ENCODE measurements at regions not wholly inside any gene's neighbourhood (a gene's known extent, or its start where the extent isn't known, plus 50 kb on each side); places are given as distances from the start of the nearest gene placed in this dataset.
A peak's percentile ranks its signal among the peaks of the same experiment; 100 is the strongest.
"Not testable (repeated sequence)": the region's sequence is repeated elsewhere in the genome, so short reads cannot be mapped to it uniquely, and the experiment has no call there.

DNA sequence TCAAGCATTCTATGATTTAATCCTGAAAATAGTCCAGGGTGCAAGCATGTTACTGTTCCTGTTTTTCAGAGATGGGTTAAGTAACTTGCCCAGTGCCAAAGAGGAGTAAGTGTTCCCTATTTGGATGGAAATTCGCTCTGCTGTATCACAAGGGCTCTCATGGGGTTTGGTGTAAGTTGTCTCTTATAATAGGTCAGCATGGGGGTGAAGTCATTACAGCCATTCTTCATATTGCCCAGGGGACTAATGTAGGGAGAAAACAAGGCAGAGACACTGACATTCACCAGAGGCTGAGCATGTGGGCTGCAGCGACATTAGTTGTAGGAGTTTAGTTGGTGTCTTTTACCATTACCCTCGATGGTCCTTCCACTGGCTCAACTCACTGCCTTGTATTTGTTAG is 142.1 kb upstream of the GLRA1 start:
- Histone ChIP-seq H3K9ac (no peak overlapping the region), H3K9me3 (no peaks in the 10 kb centered on the region), H3K36me3 (no peaks in the 10 kb centered on the region), H3K4me3 (no peak overlapping the region), H4K20me1 (no peaks in the 10 kb centered on the region), H3K27ac (no peak overlapping the region), H3K4me2 (no peak overlapping the region), H3K4me1 (peaks cover under 1% of the 10 kb centered on the region; the same call in 1 of the 2 replicates), H3K27me3 (no peaks in the 10 kb centered on the region)
- no peak for TF ChIP-seq Cebpa-rat (IDR thresholded peaks at IDR 0.05)

DNA sequence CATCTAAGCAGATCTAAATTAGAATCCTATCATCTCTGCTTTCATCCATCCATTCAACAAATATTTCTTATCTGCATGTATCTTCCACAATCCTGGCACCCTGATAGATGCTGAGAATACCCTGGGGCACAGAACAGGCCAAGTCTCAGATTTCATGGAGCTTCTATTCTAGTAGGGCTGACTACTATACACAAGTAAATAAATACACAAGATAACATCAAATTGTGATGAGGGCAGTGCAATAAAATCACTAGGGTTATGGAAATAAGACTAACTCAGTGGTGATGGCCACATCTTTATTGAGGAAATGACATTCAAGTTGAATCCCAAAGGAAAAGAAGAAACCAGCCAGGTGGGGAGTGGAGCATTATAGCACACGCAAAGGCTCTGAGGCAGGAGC is 138.4 kb upstream of the GLRA1 start:
- no peaks in the 10 kb centered on the region for H3K27me3 ChIP-seq
- H3K9me3 ChIP-seq = no peaks in the 10 kb centered on the region
- peaks cover 18% of the 10 kb centered on the region for H3K4me1 ChIP-seq
- H4K20me1 ChIP-seq = no peaks in the 10 kb centered on the region
- no peaks in the 10 kb centered on the region for H3K36me3 ChIP-seq
- no peak overlapping the region for H3K4me2 ChIP-seq
- no peak overlapping the region for H3K9ac ChIP-seq
- no peak overlapping the region for H3K27ac ChIP-seq
- H3K4me3 ChIP-seq = no peak overlapping the region
- TF ChIP-seq Cebpa-rat (IDR thresholded peaks at IDR 0.05) = no peak

DNA sequence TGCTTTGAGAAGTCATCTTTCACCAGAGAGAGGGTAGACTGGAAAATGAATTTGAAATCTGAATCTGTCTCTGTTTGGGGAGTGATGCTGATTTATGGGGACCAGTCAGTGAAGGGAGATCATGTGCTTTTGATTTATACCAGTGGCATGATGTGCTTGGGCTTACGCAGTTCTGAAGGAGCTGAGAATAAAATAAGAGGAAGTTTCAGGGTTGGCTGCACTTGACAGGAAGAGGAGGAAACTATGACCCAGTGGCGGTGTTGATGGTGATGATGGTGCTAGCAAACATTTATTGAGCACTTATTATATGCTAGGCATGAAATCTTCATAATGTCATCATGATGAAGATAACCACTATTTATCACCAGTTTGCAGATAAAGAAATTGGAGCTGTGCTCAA is 136.4 kb upstream of the GLRA1 start:
- H3K9ac ChIP-seq = no peak overlapping the region
- no peak overlapping the region for H3K4me3 ChIP-seq
- no peaks in the 10 kb centered on the region for H3K27me3 ChIP-seq
- H3K27ac ChIP-seq = no peak overlapping the region
- no peaks in the 10 kb centered on the region for H4K20me1 ChIP-seq
- TF ChIP-seq Cebpa-rat (IDR thresholded peaks at IDR 0.05) = no peak
- H3K4me1 ChIP-seq = peaks cover 18% of the 10 kb centered on the region
- H3K4me2 ChIP-seq = peak overlapping the region; percentile 49
- no peaks in the 10 kb centered on the region for H3K36me3 ChIP-seq
- no peaks in the 10 kb centered on the region for H3K9me3 ChIP-seq

DNA sequence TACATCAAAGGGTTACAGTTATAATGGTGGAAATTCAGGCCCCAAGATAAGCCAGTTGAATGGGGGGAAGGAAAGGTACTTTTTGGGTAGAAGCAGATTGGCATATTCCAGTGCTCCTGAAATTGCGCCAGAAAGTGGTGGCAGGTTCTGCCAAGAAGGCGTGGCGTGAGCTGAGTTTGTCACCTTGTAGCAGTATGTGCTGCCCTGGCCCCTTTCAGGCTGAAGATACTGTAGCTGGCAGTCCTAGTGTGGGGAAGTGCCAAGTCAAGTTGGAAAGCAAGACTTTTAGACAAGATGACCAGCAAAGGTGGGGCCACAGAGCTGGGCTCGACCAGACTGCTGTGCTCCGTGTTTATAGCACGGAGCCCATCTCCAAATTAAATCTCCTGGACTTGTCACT is 133.6 kb upstream of the GLRA1 start:
- H4K20me1 ChIP-seq = no peaks in the 10 kb centered on the region
- H3K27ac ChIP-seq = no peak overlapping the region
- H3K9me3 ChIP-seq = no peaks in the 10 kb centered on the region
- H3K4me2 ChIP-seq = no peak overlapping the region
- no peak overlapping the region for H3K4me3 ChIP-seq
- no peaks in the 10 kb centered on the region for H3K36me3 ChIP-seq
- TF ChIP-seq Cebpa-rat (IDR thresholded peaks at IDR 0.05) = no peak
- H3K27me3 ChIP-seq = no peaks in the 10 kb centered on the region
- peaks cover 18% of the 10 kb centered on the region for H3K4me1 ChIP-seq
- no peak overlapping the region for H3K9ac ChIP-seq

DNA sequence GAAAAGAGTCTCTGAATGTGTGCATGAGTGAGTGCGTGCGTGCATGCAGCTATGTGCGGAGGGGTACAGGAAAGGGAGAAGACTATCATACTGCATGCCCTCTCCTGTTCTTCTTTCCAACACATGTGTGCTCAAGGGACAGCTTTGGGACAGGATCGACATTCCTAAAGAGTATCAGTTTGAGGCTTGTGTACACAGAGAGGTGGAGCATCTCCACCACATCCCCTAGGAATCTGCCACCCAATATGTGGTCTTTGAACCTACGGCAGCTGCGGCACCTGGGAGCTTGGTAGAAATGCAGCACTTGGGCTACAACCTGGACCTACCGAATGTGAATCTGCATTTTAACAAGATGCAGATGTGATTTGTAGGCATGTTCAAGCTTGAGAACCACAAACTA is 132.3 kb upstream of the GLRA1 start:
- H4K20me1 ChIP-seq = no peaks in the 10 kb centered on the region
- H3K4me1 ChIP-seq = peaks cover 18% of the 10 kb centered on the region
- no peak overlapping the region for H3K4me2 ChIP-seq
- no peak overlapping the region for H3K27ac ChIP-seq
- TF ChIP-seq Cebpa-rat (IDR thresholded peaks at IDR 0.05) = no peak
- no peak overlapping the region for H3K9ac ChIP-seq
- no peaks in the 10 kb centered on the region for H3K36me3 ChIP-seq
- no peak overlapping the region for H3K4me3 ChIP-seq
- no peaks in the 10 kb centered on the region for H3K27me3 ChIP-seq
- H3K9me3 ChIP-seq = no peaks in the 10 kb centered on the region

DNA sequence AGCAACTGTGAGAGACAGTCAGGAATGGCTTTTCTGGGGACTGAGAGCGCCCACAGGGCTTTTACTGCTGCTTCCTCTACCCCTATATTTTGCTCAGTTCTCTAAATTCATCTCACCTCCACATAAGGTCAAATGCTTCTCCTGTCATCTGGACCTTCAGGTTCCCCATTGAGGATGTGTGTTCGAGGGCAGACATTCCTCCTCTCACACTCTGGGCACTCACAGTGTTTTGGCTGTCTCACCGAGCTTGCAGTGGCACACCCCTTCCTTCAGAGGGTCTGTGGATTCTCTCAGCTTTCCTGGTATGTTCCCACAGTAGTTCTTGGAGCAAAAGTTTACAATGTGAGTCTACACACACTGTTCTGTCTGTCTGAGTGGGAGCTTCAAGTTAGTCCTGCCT is 127.8 kb upstream of the GLRA1 start:
- no peak overlapping the region for H3K4me3 ChIP-seq
- no peak overlapping the region for H3K27ac ChIP-seq
- no peaks in the 10 kb centered on the region for H3K27me3 ChIP-seq
- H3K4me1 ChIP-seq = no peaks in the 10 kb centered on the region
- peaks cover 4% of the 10 kb centered on the region for H3K9me3 ChIP-seq
- no peaks in the 10 kb centered on the region for H3K36me3 ChIP-seq
- H3K9ac ChIP-seq = no peak overlapping the region
- no peaks in the 10 kb centered on the region for H4K20me1 ChIP-seq
- no peak for TF ChIP-seq Cebpa-rat (IDR thresholded peaks at IDR 0.05)
- H3K4me2 ChIP-seq = no peak overlapping the region

DNA sequence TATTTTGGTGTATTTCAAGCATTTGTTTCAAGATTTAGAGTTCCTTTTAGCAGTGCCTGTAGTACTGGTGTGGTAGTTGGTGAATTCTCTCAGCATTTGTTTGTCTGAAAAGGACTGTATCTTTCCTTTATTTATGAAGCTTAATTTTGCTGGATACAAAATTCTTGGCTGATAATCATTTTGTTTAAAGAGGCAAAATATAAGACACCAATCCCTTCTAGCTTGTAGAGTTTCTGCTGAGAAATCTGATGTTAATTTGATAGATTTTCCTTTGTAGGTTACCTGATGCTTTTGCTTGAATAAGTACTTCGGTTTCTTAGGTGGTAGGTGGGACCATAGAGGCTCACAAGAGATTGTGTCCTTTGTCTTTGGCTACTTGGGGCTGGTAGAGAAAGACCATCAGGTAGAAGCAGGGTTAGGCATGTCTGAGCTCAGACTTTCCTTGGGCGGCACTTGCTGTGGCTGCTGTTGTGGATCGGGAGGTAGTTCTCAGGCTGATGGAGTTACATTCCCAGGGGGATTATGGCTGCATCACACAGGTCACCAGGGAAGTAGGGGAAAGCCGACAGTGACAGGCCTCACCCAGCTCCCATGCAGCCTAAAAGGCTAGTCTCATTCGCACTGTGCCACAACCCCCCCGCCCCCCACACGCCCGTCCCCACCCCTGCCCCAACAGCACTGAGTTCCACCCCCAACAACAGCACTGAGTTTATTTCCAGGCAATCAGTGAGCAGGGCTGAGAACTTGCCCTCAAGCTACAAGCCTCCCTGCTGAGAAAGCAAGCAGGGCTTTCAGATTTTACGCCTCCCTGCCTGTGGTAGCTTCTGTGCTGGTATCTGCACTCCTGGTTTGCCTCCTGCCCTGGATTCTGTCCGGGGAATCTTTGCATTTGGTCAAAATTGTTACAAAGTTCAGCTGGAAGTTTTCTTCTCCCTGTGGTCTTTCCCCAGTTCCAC is 127.1 kb upstream of the GLRA1 start:
- no peaks in the 10 kb centered on the region for H3K36me3 ChIP-seq
- TF ChIP-seq Cebpa-rat (IDR thresholded peaks at IDR 0.05) = no peak
- H3K4me2 ChIP-seq = no peak overlapping the region
- no peaks in the 10 kb centered on the region for H3K27me3 ChIP-seq
- H3K9me3 ChIP-seq = peaks cover 4% of the 10 kb centered on the region
- H3K27ac ChIP-seq = no peak overlapping the region
- no peak overlapping the region for H3K9ac ChIP-seq
- no peak overlapping the region for H3K4me3 ChIP-seq
- no peaks in the 10 kb centered on the region for H3K4me1 ChIP-seq
- no peaks in the 10 kb centered on the region for H4K20me1 ChIP-seq

DNA sequence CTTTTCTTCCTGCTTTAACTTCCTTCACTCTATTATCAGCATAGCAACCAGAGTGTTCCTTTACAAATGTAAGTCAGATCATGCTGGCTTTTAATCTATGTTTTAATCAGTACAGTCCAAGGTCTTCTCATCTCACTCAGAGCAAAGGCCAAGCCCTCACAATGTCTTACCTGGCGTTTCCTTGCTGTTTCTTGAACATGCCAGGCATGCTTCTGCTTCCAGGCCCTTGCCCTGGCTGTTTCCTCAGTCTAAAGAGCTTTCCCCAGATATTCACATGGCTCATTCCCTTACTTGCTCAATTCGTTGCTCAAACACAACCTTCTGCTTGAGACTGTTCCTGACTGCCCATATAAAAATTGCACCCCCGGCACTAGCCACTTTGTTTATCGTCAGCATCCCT is 121.7 kb upstream of the GLRA1 start:
- no peak overlapping the region for H3K27ac ChIP-seq
- no peaks in the 10 kb centered on the region for H3K27me3 ChIP-seq
- TF ChIP-seq Cebpa-rat (IDR thresholded peaks at IDR 0.05) = no peak
- H3K4me2 ChIP-seq = no peak overlapping the region
- no peak overlapping the region for H3K9ac ChIP-seq
- no peak overlapping the region for H3K4me3 ChIP-seq
- peaks cover 4% of the 10 kb centered on the region for H3K9me3 ChIP-seq
- no peaks in the 10 kb centered on the region for H3K36me3 ChIP-seq
- no peaks in the 10 kb centered on the region for H3K4me1 ChIP-seq
- no peaks in the 10 kb centered on the region for H4K20me1 ChIP-seq

DNA sequence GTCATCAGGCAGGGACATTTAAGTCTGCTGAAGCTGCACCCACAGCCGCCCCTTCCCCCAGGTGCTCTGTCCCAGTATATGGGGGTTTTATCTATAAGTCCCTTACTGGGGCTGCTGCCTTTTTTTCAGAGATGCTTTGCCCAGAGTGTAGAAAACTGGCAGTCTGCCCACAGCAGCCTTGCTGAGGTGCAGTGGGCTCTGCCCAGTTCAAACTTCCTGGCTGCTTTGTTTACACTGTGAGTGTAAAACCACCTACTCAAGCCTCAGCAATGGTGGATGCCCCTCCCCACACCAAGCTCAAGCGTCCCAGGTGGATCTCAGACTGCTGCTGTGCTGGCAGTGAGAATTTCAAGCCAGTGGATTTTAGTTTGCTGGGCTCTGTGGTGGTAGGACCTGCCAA is 114.2 kb upstream of the GLRA1 start:
- not testable (repeated sequence) for H3K9ac ChIP-seq, H3K4me1 ChIP-seq, H3K4me3 ChIP-seq, H3K9me3 ChIP-seq, H3K4me2 ChIP-seq, H4K20me1 ChIP-seq, H3K27me3 ChIP-seq, H3K27ac ChIP-seq, H3K36me3 ChIP-seq

DNA sequence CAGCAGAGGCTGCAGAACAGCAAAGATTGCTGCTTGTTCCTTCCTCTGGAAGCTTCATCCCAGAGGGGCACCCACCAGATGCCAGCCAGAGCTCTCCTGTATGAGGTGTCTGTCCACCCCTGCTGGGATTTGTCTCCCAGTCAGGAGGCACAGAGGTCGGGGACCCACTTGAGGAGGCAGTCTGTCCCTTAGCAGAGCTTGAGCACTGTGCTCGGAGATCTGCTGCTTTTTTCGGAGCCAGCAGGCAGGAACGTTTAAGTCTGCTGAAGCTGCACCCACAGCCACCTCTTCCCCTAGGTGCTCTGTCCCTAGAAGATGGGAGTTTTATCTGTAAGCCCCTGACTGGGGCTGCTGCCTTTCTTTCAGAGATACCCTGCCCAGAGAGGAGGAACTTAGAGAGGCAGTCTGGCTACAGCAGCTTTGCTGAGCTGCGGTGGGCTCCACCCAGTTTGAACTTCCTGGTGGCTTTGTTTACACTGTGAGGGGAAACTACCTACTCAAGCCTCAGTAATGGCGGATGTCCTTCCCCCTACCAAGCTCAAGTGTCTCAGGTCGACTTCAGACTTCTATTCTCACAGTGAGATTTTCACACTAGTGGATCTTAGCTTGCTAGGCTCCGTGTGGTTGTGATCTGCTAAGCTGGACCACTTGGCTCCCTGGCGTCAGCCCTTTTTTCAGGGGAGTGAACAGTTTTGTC is 101.8 kb upstream of the GLRA1 start:
- H3K9ac ChIP-seq, H3K27me3 ChIP-seq, H3K36me3 ChIP-seq, H3K27ac ChIP-seq, H4K20me1 ChIP-seq, H3K4me1 ChIP-seq, H3K9me3 ChIP-seq, H3K4me3 ChIP-seq: not testable (repeated sequence)
- 0 out of 2 replicates have a peak overlapping the region, but pooled peaks have one; percentile 1 for H3K4me2 ChIP-seq

All from BLaER1 (cell line).